ENCODE measurements at regions not wholly inside any gene's neighbourhood (a gene's known extent, or its start where the extent isn't known, plus 50 kb on each side); places are given as distances from the start of the nearest gene placed in this dataset.

DNA sequence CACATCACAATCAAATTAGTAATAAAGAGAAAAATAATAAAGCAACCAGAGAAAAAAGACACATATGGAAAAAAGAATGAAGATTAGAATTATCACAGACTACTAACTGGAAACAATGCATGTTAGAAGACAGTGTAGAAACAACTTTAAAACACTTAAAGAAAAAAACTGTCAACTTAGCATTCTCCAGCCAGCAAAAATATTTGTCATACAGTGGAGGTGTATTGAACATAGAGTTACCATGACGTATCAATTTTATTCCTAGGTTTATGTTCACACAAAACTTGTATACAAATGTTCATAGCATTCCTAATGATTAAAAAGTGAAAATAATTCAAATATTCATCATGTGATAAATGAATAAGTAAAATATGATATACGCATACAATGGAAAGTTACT is 61.5 kb upstream of the ADAM23 start:
- Histone ChIP-seq H3K4me3 (ENCODE audit: low read depth, low read length) (no peak overlapping the region), H3K9me3 (no peaks in the 10 kb centered on the region), H3K4me1 (no peaks in the 10 kb centered on the region), H3K36me3 (no peaks in the 10 kb centered on the region), H3K27me3 (no peaks in the 10 kb centered on the region)
- no peak for DNase-seq
- TF ChIP-seq, protein P1, sequence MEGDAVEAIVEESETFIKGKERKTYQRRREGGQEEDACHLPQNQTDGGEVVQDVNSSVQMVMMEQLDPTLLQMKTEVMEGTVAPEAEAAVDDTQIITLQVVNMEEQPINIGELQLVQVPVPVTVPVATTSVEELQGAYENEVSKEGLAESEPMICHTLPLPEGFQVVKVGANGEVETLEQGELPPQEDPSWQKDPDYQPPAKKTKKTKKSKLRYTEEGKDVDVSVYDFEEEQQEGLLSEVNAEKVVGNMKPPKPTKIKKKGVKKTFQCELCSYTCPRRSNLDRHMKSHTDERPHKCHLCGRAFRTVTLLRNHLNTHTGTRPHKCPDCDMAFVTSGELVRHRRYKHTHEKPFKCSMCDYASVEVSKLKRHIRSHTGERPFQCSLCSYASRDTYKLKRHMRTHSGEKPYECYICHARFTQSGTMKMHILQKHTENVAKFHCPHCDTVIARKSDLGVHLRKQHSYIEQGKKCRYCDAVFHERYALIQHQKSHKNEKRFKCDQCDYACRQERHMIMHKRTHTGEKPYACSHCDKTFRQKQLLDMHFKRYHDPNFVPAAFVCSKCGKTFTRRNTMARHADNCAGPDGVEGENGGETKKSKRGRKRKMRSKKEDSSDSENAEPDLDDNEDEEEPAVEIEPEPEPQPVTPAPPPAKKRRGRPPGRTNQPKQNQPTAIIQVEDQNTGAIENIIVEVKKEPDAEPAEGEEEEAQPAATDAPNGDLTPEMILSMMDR (IDR thresholded peaks at IDR 0.05; ENCODE audit: low read depth, low read length): no peak

DNA sequence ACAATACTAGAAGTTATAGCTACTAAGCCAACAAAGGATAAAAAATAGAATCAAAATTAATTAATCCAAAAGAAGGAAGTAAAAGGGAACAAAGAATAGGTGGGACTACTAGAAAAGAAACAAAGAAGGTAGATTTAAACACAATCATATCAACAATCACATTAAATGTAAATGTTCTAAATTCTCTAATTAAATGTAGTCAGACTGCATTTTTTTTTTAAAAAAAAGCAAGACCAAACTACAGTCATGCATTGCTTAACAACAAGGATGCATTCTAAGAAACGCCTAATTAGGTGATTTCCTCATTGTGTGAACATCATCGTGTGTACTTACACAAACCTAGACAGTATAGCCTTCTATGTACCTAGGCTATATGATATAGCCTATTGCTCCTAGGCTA is 59.7 kb upstream of the ADAM23 start:
- Histone ChIP-seq H3K4me1 (no peaks in the 10 kb centered on the region), H3K9me3 (no peaks in the 10 kb centered on the region), H3K36me3 (no peaks in the 10 kb centered on the region), H3K27me3 (no peaks in the 10 kb centered on the region), H3K4me3 (ENCODE audit: low read depth, low read length) (no peak overlapping the region)
- no peak for DNase-seq
- TF ChIP-seq, protein P1 (IDR thresholded peaks at IDR 0.05; ENCODE audit: low read depth, low read length): no peak

GRCh38 chr2:206387808-206388207 is 55.5 kb upstream of the ADAM23 start:
- H3K9me3 ChIP-seq: no peaks in the 10 kb centered on the region
- TF ChIP-seq, protein P1 (IDR thresholded peaks at IDR 0.05; ENCODE audit: low read depth, low read length): no peak
- H3K27me3 ChIP-seq: no peaks in the 10 kb centered on the region
- H3K4me3 ChIP-seq (ENCODE audit: low read depth, low read length): no peak overlapping the region
- H3K4me1 ChIP-seq: no peaks in the 10 kb centered on the region
- no peaks in the 10 kb centered on the region for H3K36me3 ChIP-seq
- DNase-seq: no peak

- Histone ChIP-seq H3K36me3 (no peaks in the 10 kb centered on the region), H3K9me3 (no peaks in the 10 kb centered on the region), H3K27me3 (no peaks in the 10 kb centered on the region), H3K4me1 (no peaks in the 10 kb centered on the region), H3K4me3 (ENCODE audit: low read depth, low read length) (no peak overlapping the region)
- TF ChIP-seq, protein P1 (IDR thresholded peaks at IDR 0.05; ENCODE audit: low read depth, low read length): no peak
- DNase-seq: no peak
Observed at GRCh38 chr2:206388698-206389097, 54.6 kb upstream of the ADAM23 start.

- H3K9me3 ChIP-seq: no peaks in the 10 kb centered on the region
- DNase-seq: no peak
- H3K27me3 ChIP-seq: no peaks in the 10 kb centered on the region
- TF ChIP-seq, protein P1 (IDR thresholded peaks at IDR 0.05; ENCODE audit: low read depth, low read length): no peak
- no peaks in the 10 kb centered on the region for H3K4me1 ChIP-seq
- no peaks in the 10 kb centered on the region for H3K36me3 ChIP-seq
- H3K4me3 ChIP-seq (ENCODE audit: low read depth, low read length): no peak overlapping the region
Observed at GRCh38 chr2:206389164-206389563, 54.2 kb upstream of the ADAM23 start.

GRCh38 chr2:206390181-206390580 is 53.2 kb upstream of the ADAM23 start:
- Histone ChIP-seq H3K9me3 (no peaks in the 10 kb centered on the region), H3K4me3 (ENCODE audit: low read depth, low read length) (no peak overlapping the region), H3K4me1 (no peaks in the 10 kb centered on the region), H3K27me3 (no peaks in the 10 kb centered on the region), H3K36me3 (no peaks in the 10 kb centered on the region)
- DNase-seq: no peak
- TF ChIP-seq, protein P1 (IDR thresholded peaks at IDR 0.05; ENCODE audit: low read depth, low read length): no peak

All from BE2C (cell line).